ENCODE measurements at regions not wholly inside any gene's neighbourhood (a gene's known extent, or its start where the extent isn't known, plus 50 kb on each side); places are given as distances from the start of the nearest gene placed in this dataset.
"Not testable (repeated sequence)": the region's sequence is repeated elsewhere in the genome, so short reads cannot be mapped to it uniquely, and the experiment has no call there.

- Histone ChIP-seq H3K36me3 (ENCODE audit: control insufficient read depth, insufficient read depth, low read length) (no peaks in the 10 kb centered on the region), H3K27me3 (ENCODE audit: control insufficient read depth, insufficient read depth, low read length) (no peaks in the 10 kb centered on the region), H3K9me3 (ENCODE audit: control insufficient read depth, insufficient read depth, low read length) (no peaks in the 10 kb centered on the region), H3K4me1 (ENCODE audit: control insufficient read depth, insufficient read depth, low read length) (no peaks in the 10 kb centered on the region), H3K27ac (ENCODE audit: low read length) (no peak overlapping the region), H3K4me3 (ENCODE audit: low read length) (no peak overlapping the region)
- no peak for DNase-seq (ENCODE audit: low read depth, low spot score)
- WGBS (ENCODE audit: insufficient coverage, insufficient read length), result no CpG with 5 or more reads among the region's 5 CpGs
Observed at GRCh38 chr18:55699233-55699765, 111.3 kb upstream of the TCF4 start.

- no peak overlapping the region for H3K4me3 ChIP-seq (ENCODE audit: low read length)
- no peak overlapping the region for H3K27ac ChIP-seq (ENCODE audit: low read length)
- DNase-seq (ENCODE audit: low read depth, low spot score), result no peak
- no peaks in the 10 kb centered on the region for H3K9me3 ChIP-seq (ENCODE audit: control insufficient read depth, insufficient read depth, low read length)
- no peaks in the 10 kb centered on the region for H3K4me1 ChIP-seq (ENCODE audit: control insufficient read depth, insufficient read depth, low read length)
- WGBS (ENCODE audit: insufficient coverage, insufficient read length), result no CpG with 5 or more reads among the region's 3 CpGs
- no peaks in the 10 kb centered on the region for H3K36me3 ChIP-seq (ENCODE audit: control insufficient read depth, insufficient read depth, low read length)
- H3K27me3 ChIP-seq (ENCODE audit: control insufficient read depth, insufficient read depth, low read length), result no peaks in the 10 kb centered on the region
Observed at GRCh38 chr18:55696811-55697210, 108.8 kb upstream of the TCF4 start.

DNA sequence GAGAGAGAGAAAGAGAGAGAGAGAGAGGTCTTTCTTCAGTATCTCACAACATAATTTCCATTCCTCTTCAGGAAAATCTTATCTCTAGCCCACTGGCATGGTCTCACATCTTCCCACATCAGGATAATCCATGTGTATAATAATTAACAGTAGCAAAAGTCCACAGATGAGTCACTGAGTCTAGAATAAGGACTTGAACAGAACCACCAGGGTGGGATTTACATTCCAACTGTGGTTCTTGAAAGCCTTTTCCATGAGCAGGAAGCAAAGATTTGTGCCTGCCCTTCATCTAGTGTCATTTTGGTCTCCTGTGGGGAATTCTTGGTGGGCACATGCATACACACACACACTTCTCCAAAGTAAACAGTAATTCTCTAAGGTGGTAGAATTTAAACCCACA is 107.1 kb upstream of the TCF4 start:
- H3K4me1 ChIP-seq (ENCODE audit: control insufficient read depth, insufficient read depth, low read length), result no peaks in the 10 kb centered on the region
- H3K27ac ChIP-seq (ENCODE audit: low read length), result no peak overlapping the region
- H3K36me3 ChIP-seq (ENCODE audit: control insufficient read depth, insufficient read depth, low read length), result no peaks in the 10 kb centered on the region
- no peaks in the 10 kb centered on the region for H3K9me3 ChIP-seq (ENCODE audit: control insufficient read depth, insufficient read depth, low read length)
- DNase-seq (ENCODE audit: low read depth, low spot score), result no peak
- no peak overlapping the region for H3K4me3 ChIP-seq (ENCODE audit: low read length)
- H3K27me3 ChIP-seq (ENCODE audit: control insufficient read depth, insufficient read depth, low read length), result no peaks in the 10 kb centered on the region

DNA sequence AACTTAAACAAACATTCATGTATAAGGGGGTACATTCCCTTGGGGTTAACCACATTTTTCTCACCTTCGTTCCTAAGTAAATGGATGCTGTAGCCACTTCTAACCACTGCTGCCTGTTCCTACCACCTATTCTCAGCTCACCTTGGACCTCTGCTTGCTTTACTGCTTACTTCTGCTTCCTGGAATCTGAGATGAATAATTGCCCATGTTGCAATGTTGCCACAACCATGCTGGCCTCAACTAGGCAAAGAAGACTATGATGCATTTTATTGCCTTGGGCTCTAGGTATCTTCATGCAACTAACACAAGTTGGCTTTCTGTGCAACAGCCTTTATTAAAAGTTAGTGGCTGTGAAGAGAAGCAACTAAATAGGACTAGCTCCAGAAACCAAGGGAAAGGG is 106.3 kb upstream of the TCF4 start:
- WGBS (ENCODE audit: insufficient coverage, insufficient read length), result no CpG with 5 or more reads among the region's 1 CpG
- no peak overlapping the region for H3K27ac ChIP-seq (ENCODE audit: low read length)
- H3K36me3 ChIP-seq (ENCODE audit: control insufficient read depth, insufficient read depth, low read length), result no peaks in the 10 kb centered on the region
- no peaks in the 10 kb centered on the region for H3K4me1 ChIP-seq (ENCODE audit: control insufficient read depth, insufficient read depth, low read length)
- H3K27me3 ChIP-seq (ENCODE audit: control insufficient read depth, insufficient read depth, low read length), result no peaks in the 10 kb centered on the region
- DNase-seq (ENCODE audit: low read depth, low spot score), result no peak
- H3K9me3 ChIP-seq (ENCODE audit: control insufficient read depth, insufficient read depth, low read length), result no peaks in the 10 kb centered on the region
- H3K4me3 ChIP-seq (ENCODE audit: low read length), result no peak overlapping the region

- H3K36me3 ChIP-seq (ENCODE audit: control insufficient read depth, insufficient read depth, low read length), result no peaks in the 10 kb centered on the region
- H3K4me3 ChIP-seq (ENCODE audit: low read length), result no peak overlapping the region
- no peak for DNase-seq (ENCODE audit: low read depth, low spot score)
- no peak overlapping the region for H3K27ac ChIP-seq (ENCODE audit: low read length)
- H3K27me3 ChIP-seq (ENCODE audit: control insufficient read depth, insufficient read depth, low read length), result no peaks in the 10 kb centered on the region
- WGBS (ENCODE audit: insufficient coverage, insufficient read length), result no CpG with 5 or more reads among the region's 4 CpGs
- H3K4me1 ChIP-seq (ENCODE audit: control insufficient read depth, insufficient read depth, low read length), result no peaks in the 10 kb centered on the region
- no peaks in the 10 kb centered on the region for H3K9me3 ChIP-seq (ENCODE audit: control insufficient read depth, insufficient read depth, low read length)
Observed at GRCh38 chr18:55688030-55688429, 100.0 kb upstream of the TCF4 start.

- Histone ChIP-seq H3K27me3 (ENCODE audit: control insufficient read depth, insufficient read depth, low read length) (no peaks in the 10 kb centered on the region), H3K27ac (ENCODE audit: low read length) (no peak overlapping the region), H3K36me3 (ENCODE audit: control insufficient read depth, insufficient read depth, low read length) (no peaks in the 10 kb centered on the region), H3K9me3 (ENCODE audit: control insufficient read depth, insufficient read depth, low read length) (no peaks in the 10 kb centered on the region), H3K4me1 (ENCODE audit: control insufficient read depth, insufficient read depth, low read length) (no peaks in the 10 kb centered on the region), H3K4me3 (ENCODE audit: low read length) (no peak overlapping the region)
- no peak for DNase-seq (ENCODE audit: low read depth, low spot score)
- no CpG with 5 or more reads among the region's 3 CpGs for WGBS (ENCODE audit: insufficient coverage, insufficient read length)
Observed at GRCh38 chr18:55687106-55687505, 99.1 kb upstream of the TCF4 start.

- Histone ChIP-seq H3K4me3 (ENCODE audit: low read length) (no peak overlapping the region), H3K36me3 (ENCODE audit: control insufficient read depth, insufficient read depth, low read length) (no peaks in the 10 kb centered on the region), H3K4me1 (ENCODE audit: control insufficient read depth, insufficient read depth, low read length) (no peaks in the 10 kb centered on the region), H3K9me3 (ENCODE audit: control insufficient read depth, insufficient read depth, low read length) (no peaks in the 10 kb centered on the region), H3K27me3 (ENCODE audit: control insufficient read depth, insufficient read depth, low read length) (no peaks in the 10 kb centered on the region), H3K27ac (ENCODE audit: low read length) (no peak overlapping the region)
- DNase-seq (ENCODE audit: low read depth, low spot score), result no peak
Observed at GRCh38 chr18:55685638-55686037, 97.6 kb upstream of the TCF4 start.

GRCh38 chr18:55672574-55673361 is 84.8 kb upstream of the TCF4 start:
- Histone ChIP-seq H3K36me3 (ENCODE audit: control insufficient read depth, insufficient read depth, low read length) (no peaks in the 10 kb centered on the region), H3K4me1 (ENCODE audit: control insufficient read depth, insufficient read depth, low read length) (no peaks in the 10 kb centered on the region), H3K27me3 (ENCODE audit: control insufficient read depth, insufficient read depth, low read length) (no peaks in the 10 kb centered on the region), H3K4me3 (ENCODE audit: low read length) (no peak overlapping the region), H3K9me3 (ENCODE audit: control insufficient read depth, insufficient read depth, low read length) (no peaks in the 10 kb centered on the region), H3K27ac (ENCODE audit: low read length) (no peak overlapping the region)
- DNase-seq (ENCODE audit: low read depth, low spot score), result no peak
- no CpG with 5 or more reads among the region's 12 CpGs for WGBS (ENCODE audit: insufficient coverage, insufficient read length)

DNA sequence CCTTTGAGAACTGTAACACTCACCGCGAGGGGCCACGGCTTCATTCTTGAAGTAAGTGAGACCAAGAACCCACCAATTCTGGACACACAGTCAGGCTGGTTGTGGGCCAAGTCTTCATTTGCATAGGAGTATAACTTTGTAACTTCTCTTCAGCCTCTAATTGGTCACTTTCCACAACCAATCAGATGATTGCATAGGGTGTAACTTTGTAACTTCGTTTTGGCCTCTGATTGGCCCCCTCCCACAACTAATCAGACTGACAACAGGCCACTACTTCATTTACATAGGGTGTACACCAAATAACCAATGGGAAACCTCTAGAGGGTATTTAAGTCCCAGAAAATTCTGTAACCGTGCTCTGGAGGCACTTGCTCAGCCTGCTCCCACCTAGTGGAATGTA is 77.5 kb upstream of the TCF4 start:
- no peak for DNase-seq (ENCODE audit: low read depth, low spot score)
- Histone ChIP-seq H3K9me3 (ENCODE audit: control insufficient read depth, insufficient read depth, low read length) (no peaks in the 10 kb centered on the region; the same call in 1 of the 2 replicates), H3K36me3 (ENCODE audit: control insufficient read depth, insufficient read depth, low read length) (no peaks in the 10 kb centered on the region; the same call in 1 of the 2 replicates), H3K4me1 (ENCODE audit: control insufficient read depth, insufficient read depth, low read length) (no peaks in the 10 kb centered on the region), H3K27ac (ENCODE audit: low read length) (no peak overlapping the region), H3K4me3 (ENCODE audit: low read length) (no peak overlapping the region), H3K27me3 (ENCODE audit: control insufficient read depth, insufficient read depth, low read length) (no peaks in the 10 kb centered on the region)
- WGBS (ENCODE audit: insufficient coverage, insufficient read length), result no CpG with 5 or more reads among the region's 5 CpGs

DNA sequence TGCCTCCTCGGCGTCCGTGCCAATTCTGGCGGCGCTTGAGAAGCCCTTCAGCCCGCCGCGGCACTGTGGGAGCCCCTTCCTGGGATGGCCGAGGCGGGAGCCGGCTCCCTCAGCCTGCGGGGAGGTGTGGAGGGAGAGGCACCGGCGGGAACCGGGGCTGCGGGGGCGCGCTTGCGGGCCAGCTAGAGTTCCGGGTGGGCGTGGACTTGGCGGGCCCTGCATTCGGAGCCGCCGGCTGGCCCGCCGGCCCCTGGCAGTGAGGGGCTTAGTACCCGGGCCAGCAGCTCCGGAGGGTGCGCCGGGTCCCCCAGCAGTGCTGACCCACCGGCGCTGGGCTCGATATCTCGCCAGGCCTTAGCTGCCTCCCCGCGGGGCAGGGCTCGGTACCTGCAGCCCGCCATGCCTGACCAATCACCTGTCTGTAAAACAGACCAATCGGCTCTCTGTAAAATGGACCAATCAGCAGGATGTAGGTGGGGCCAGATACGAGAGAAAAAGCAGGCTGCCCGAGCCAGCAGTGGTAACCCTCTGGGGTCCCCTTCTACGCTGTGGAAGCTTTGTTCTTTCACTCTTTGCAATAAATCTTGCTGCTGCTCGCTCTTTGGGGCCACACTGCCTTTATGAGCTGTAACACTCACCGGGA is 76.9 kb upstream of the TCF4 start:
- not testable (repeated sequence) for H3K27ac ChIP-seq (ENCODE audit: low read length); H3K27me3 ChIP-seq (ENCODE audit: control insufficient read depth, insufficient read depth, low read length); DNase-seq (ENCODE audit: low read depth, low spot score); H3K4me1 ChIP-seq (ENCODE audit: control insufficient read depth, insufficient read depth, low read length); H3K36me3 ChIP-seq (ENCODE audit: control insufficient read depth, insufficient read depth, low read length); H3K4me3 ChIP-seq (ENCODE audit: low read length); H3K9me3 ChIP-seq (ENCODE audit: control insufficient read depth, insufficient read depth, low read length)
- no CpG with 5 or more reads among the region's 45 CpGs for WGBS (ENCODE audit: insufficient coverage, insufficient read length)

DNA sequence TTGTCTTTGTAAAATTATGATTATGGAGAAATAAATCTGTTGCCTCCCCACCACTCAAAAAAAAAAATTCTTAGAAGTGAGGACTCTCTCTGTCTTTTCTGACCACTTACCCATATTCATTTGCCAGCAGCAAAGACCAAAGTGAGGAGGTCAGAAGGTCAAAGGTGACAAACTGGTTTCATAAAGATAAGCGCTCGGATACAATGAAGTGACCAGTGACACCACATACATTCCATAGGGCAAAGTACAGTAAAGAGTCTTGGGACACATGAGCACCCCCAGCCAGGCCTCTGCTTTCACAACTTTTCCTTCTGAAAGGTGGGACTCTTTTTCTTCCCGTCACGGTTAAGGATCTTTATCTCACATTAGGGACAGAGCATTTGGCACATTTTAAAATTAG is 75.9 kb upstream of the TCF4 start:
- WGBS (ENCODE audit: insufficient coverage, insufficient read length), result no CpG with 5 or more reads among the region's 4 CpGs
- DNase-seq (ENCODE audit: low read depth, low spot score), result no peak

More for the DNA sequence above, 75.9 kb upstream of the TCF4 start:
- H3K4me3 ChIP-seq (ENCODE audit: low read length), result no peak overlapping the region
- H3K4me1 ChIP-seq (ENCODE audit: control insufficient read depth, insufficient read depth, low read length), result no peaks in the 10 kb centered on the region
- no peak overlapping the region for H3K27ac ChIP-seq (ENCODE audit: low read length)
- H3K27me3 ChIP-seq (ENCODE audit: control insufficient read depth, insufficient read depth, low read length), result no peaks in the 10 kb centered on the region
- no peaks in the 10 kb centered on the region; the same call in 1 of the 2 replicates for H3K9me3 ChIP-seq (ENCODE audit: control insufficient read depth, insufficient read depth, low read length)
- no peaks in the 10 kb centered on the region; the same call in 1 of the 2 replicates for H3K36me3 ChIP-seq (ENCODE audit: control insufficient read depth, insufficient read depth, low read length)
